Parathyroid adenoma (tissue), 2 donors: ENCODE measurements at regions not wholly inside any gene's neighbourhood (a gene's known extent, or its start where the extent isn't known, plus 50 kb on each side); places are given as distances from the start of the nearest gene placed in this dataset.

Source experiments
- H2AFZ ChIP-seq: fragments of 300-600 bp; sonication (generic); one replicate; pipeline ENCODE4 v1.7.0; 2017; ENCODE audit warnings: antibody characterized with exemption, mild to moderate bottlenecking
- H3K27ac ChIP-seq: fragments of 300-600 bp; sonication (generic); one replicate; pipeline ENCODE4 v1.7.0; 2017
- H3K27me3 ChIP-seq: fragments of 300-600 bp; sonication (generic); one replicate; pipeline ENCODE4 v1.7.0; 2017; ENCODE audit warnings: low read length; ENCODE audit not compliant: control insufficient read depth, insufficient read depth
- H3K36me3 ChIP-seq: fragments of 300-600 bp; sonication (generic); one replicate; pipeline ENCODE4 v1.7.0; 2017; ENCODE audit warnings: low read length; ENCODE audit not compliant: control insufficient read depth, insufficient read depth
- H3K4me1 ChIP-seq: fragments of 300-600 bp; sonication (generic); one replicate; pipeline ENCODE4 v1.7.0; 2017; ENCODE audit warnings: control low read depth
- H3K4me2 ChIP-seq: fragments of 300-600 bp; sonication (generic); one replicate; pipeline ENCODE4 v1.7.0; 2017; ENCODE audit warnings: low read length
- H3K4me3 ChIP-seq: fragments of 300-600 bp; sonication (generic); one replicate; pipeline ENCODE4 v1.7.0; 2017; ENCODE audit warnings: low read depth, low read length
- H3K79me2 ChIP-seq: fragments of 300-600 bp; sonication (generic); one replicate; pipeline ENCODE4 v1.7.0; 2017; ENCODE audit warnings: control low read depth
- H3K9ac ChIP-seq: fragments of 300-600 bp; sonication (generic); one replicate; pipeline ENCODE4 v1.7.0; 2017; ENCODE audit warnings: mild to moderate bottlenecking
- H3K9me3 ChIP-seq: fragments of 300-600 bp; sonication (generic); one replicate; pipeline ENCODE4 v1.7.0; 2017; ENCODE audit warnings: low read length; ENCODE audit not compliant: control insufficient read depth
- TF ChIP-seq, protein P1 (sequence below): fragments of 300-600 bp; sonication (generic); IDR thresholded peaks from one replicate; pipeline ENCODE4 v1.7.0; 2017; ENCODE audit warnings: antibody characterized with exemption, mild to moderate bottlenecking
- donor health status: primary hyperparathyroidism.

DNA sequence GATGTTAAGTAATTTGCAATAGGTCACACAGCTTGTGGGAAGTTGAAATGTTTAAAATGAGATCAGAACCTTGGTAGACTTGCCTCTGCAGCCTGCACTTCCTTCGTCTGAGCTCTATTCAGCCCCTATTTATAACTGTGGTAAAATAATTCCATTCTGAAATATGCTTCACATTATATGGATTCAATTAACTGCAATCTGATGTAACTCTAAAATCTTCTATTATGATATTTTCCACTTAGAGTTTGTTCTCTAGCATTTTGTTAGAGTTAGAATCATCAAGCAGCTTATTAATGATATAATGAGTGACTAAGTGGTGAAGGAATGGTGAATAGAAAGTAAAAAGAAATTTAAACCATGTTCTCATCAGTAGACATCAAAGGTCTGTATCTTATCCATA lies 139.6 kb upstream of the ARHGAP28 start:
- no peaks in the 10 kb centered on the region for H3K4me1 ChIP-seq
- TF ChIP-seq, protein P1, sequence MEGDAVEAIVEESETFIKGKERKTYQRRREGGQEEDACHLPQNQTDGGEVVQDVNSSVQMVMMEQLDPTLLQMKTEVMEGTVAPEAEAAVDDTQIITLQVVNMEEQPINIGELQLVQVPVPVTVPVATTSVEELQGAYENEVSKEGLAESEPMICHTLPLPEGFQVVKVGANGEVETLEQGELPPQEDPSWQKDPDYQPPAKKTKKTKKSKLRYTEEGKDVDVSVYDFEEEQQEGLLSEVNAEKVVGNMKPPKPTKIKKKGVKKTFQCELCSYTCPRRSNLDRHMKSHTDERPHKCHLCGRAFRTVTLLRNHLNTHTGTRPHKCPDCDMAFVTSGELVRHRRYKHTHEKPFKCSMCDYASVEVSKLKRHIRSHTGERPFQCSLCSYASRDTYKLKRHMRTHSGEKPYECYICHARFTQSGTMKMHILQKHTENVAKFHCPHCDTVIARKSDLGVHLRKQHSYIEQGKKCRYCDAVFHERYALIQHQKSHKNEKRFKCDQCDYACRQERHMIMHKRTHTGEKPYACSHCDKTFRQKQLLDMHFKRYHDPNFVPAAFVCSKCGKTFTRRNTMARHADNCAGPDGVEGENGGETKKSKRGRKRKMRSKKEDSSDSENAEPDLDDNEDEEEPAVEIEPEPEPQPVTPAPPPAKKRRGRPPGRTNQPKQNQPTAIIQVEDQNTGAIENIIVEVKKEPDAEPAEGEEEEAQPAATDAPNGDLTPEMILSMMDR: no peak
- no peak overlapping the region for H3K4me2 ChIP-seq
- no peak overlapping the region for H3K9ac ChIP-seq
- H3K4me3 ChIP-seq: no peak overlapping the region
- no peaks in the 10 kb centered on the region for H3K79me2 ChIP-seq
- H3K9me3 ChIP-seq: no peaks in the 10 kb centered on the region
- no peaks in the 10 kb centered on the region for H3K27me3 ChIP-seq
- no peak overlapping the region for H2AFZ ChIP-seq
- H3K36me3 ChIP-seq: no peaks in the 10 kb centered on the region
- no peak overlapping the region for H3K27ac ChIP-seq

DNA sequence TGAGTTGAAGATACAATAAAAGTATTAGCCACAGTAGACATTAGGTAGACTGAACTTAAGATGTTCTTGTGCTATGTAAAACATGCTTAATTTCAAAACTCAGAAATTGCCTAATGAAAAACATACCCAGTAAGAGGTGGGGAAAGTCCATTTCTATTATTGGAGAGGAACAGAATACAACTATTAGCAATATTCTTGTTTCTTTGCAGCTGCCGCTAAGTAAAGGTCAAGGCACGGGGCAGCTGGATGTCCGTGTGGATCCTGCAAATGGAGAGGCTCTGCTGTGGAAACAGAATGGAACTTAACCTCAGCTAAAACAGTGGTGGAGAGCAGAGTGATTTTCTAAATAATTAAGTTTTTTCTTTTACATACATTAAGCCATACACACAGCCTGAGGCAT lies 139.2 kb upstream of the ARHGAP28 start:
- Histone ChIP-seq H3K27ac (no peak overlapping the region), H3K79me2 (no peaks in the 10 kb centered on the region), H3K4me2 (no peak overlapping the region), H2AFZ (no peak overlapping the region), H3K9me3 (no peaks in the 10 kb centered on the region), H3K4me1 (no peaks in the 10 kb centered on the region), H3K9ac (no peak overlapping the region), H3K36me3 (no peaks in the 10 kb centered on the region), H3K27me3 (no peaks in the 10 kb centered on the region), H3K4me3 (no peak overlapping the region)
- TF ChIP-seq, protein P1: no peak

DNA sequence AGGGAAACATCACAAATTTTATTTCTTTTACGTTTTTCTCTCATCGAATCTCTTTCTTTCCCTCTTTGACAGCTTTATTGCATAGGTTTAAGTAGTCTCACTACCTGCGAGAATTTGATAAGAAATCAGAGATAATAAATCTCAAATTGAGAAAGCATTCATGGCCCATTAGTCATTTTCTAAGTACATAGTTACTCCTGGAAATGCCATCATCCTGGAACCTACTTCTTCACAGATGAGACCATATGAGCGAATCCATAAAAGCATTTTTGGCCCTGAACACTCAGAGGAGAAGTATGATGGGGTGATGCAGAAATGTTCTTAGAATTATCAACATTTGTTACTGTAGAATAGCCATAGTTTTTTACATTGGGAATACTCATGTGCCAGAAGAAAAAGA lies 138.0 kb upstream of the ARHGAP28 start:
- Histone ChIP-seq H2AFZ (no peak overlapping the region), H3K27ac (no peak overlapping the region), H3K27me3 (no peaks in the 10 kb centered on the region), H3K9me3 (no peaks in the 10 kb centered on the region), H3K4me2 (no peak overlapping the region), H3K79me2 (no peaks in the 10 kb centered on the region), H3K4me1 (no peaks in the 10 kb centered on the region), H3K4me3 (no peak overlapping the region), H3K36me3 (no peaks in the 10 kb centered on the region), H3K9ac (no peak overlapping the region)
- TF ChIP-seq, protein P1: no peak

DNA sequence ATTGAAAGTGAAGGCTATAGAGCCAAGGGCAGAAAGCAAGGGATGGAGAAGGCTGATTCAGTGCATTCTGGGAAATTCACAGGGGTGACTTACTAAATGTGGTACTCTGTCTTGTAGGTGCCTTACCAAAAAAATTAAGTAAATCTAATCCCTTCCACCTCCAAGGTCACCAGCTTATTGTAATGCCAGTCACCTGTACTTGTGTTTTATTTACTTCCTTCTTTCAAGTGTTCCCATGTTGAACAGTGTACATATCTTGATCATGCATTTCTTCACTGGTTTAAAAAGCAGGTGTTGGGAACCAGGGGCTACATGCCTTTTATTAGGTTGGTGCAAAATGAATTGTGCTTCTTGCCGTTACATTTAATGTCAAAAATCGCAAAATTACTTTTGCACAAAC lies 137.0 kb upstream of the ARHGAP28 start:
- no peak overlapping the region for H3K9ac ChIP-seq
- no peaks in the 10 kb centered on the region for H3K4me1 ChIP-seq
- H2AFZ ChIP-seq: no peak overlapping the region
- no peaks in the 10 kb centered on the region for H3K79me2 ChIP-seq
- TF ChIP-seq, protein P1: no peak
- no peak overlapping the region for H3K4me3 ChIP-seq
- no peaks in the 10 kb centered on the region for H3K27me3 ChIP-seq
- no peak overlapping the region for H3K4me2 ChIP-seq
- H3K36me3 ChIP-seq: no peaks in the 10 kb centered on the region
- no peaks in the 10 kb centered on the region for H3K9me3 ChIP-seq
- no peak overlapping the region for H3K27ac ChIP-seq

DNA sequence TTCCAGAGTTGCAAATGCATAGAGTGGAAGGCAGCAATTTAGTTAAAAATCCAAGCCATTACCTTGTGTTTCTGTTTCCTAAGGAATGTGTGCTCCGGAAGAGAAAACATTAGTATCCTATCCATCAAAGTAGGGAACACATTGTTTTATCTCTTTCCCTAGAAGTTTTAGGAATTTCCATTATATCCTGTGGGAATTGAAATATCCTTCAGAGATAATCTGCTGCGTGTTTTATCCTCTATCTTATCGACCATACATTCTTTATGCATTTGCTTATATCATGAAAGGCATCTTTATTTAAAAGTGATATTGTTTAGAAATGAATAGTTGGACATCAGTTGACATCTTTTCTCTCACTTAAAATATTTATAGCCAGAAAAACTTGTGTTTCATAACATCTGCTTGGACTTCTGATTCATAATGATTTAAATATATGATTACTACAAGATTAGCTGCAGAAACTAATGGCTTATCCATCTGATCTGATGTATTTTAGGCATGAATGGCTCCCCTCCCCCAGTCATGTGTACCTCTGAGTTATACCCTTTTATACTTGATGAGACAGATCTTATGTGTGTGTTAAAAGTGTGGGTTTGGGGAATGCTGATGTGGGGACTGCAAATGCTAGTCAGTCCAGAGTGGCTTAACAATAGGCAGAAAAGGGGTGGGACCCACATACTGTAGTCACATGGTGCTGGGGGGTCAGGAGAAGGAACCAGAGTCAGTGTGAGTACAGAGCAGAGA lies 136.2 kb upstream of the ARHGAP28 start:
- H3K27me3 ChIP-seq: no peaks in the 10 kb centered on the region
- no peak overlapping the region for H3K27ac ChIP-seq
- H3K9ac ChIP-seq: no peak overlapping the region
- H3K4me3 ChIP-seq: no peak overlapping the region
- no peaks in the 10 kb centered on the region for H3K36me3 ChIP-seq
- H2AFZ ChIP-seq: no peak overlapping the region
- no peaks in the 10 kb centered on the region for H3K79me2 ChIP-seq
- H3K4me1 ChIP-seq: no peaks in the 10 kb centered on the region
- H3K9me3 ChIP-seq: no peaks in the 10 kb centered on the region
- TF ChIP-seq, protein P1: no peak
- H3K4me2 ChIP-seq: no peak overlapping the region
